PFSK-1 (cell line): ENCODE measurements at regions not wholly inside any gene's neighbourhood (a gene's known extent, or its start where the extent isn't known, plus 50 kb on each side); places are given as distances from the start of the nearest gene placed in this dataset.

ENCODE experiments used
- FOXP2 ChIP-seq: optimal IDR thresholded peaks from 2 replicates; pipeline ENCODE3; 2011; ENCODE audit warnings: borderline replicate concordance, control low read depth, inconsistent platforms; ENCODE audit not compliant: insufficient read depth; ENCODE audit errors: extremely low read length, extremely low read depth
- POLR2AphosphoS5 ChIP-seq: IDR thresholded peaks from 2 replicates; pipeline ENCODE4 v1.6.1; 2012; ENCODE audit warnings: low read depth, mild to moderate bottlenecking, control low read depth, low read length, moderate library complexity
- SIN3A ChIP-seq: IDR thresholded peaks from 2 replicates; pipeline ENCODE4 v1.6.1; 2012; ENCODE audit warnings: mild to moderate bottlenecking, low read length, moderate library complexity, borderline replicate concordance; ENCODE audit not compliant: insufficient read depth
- TAF1 ChIP-seq: IDR thresholded peaks from 2 replicates; pipeline ENCODE4 v1.6.1; 2012; ENCODE audit warnings: low read length, control low read depth, borderline replicate concordance; ENCODE audit not compliant: insufficient read depth
- TF ChIP-seq, protein P1 (sequence below), 2 experiments: IDR thresholded peaks; 2 replicates each; pipeline versions ENCODE4 v1.6.1 to v1.8.0; 2011 to 2012; ENCODE audit warnings: low read depth in 2 of 2, low read length in 2 of 2, control low read depth in 1 of 2, inconsistent platforms in 1 of 2, mild to moderate bottlenecking in 1 of 2, moderate library complexity in 1 of 2; ENCODE audit not compliant: insufficient read depth in 1 of 2

- TF ChIP-seq FOXP2 (no peak), SIN3A (no peak), TAF1 (no peak), POLR2AphosphoS5 (no peak)
- TF ChIP-seq, protein P1, sequence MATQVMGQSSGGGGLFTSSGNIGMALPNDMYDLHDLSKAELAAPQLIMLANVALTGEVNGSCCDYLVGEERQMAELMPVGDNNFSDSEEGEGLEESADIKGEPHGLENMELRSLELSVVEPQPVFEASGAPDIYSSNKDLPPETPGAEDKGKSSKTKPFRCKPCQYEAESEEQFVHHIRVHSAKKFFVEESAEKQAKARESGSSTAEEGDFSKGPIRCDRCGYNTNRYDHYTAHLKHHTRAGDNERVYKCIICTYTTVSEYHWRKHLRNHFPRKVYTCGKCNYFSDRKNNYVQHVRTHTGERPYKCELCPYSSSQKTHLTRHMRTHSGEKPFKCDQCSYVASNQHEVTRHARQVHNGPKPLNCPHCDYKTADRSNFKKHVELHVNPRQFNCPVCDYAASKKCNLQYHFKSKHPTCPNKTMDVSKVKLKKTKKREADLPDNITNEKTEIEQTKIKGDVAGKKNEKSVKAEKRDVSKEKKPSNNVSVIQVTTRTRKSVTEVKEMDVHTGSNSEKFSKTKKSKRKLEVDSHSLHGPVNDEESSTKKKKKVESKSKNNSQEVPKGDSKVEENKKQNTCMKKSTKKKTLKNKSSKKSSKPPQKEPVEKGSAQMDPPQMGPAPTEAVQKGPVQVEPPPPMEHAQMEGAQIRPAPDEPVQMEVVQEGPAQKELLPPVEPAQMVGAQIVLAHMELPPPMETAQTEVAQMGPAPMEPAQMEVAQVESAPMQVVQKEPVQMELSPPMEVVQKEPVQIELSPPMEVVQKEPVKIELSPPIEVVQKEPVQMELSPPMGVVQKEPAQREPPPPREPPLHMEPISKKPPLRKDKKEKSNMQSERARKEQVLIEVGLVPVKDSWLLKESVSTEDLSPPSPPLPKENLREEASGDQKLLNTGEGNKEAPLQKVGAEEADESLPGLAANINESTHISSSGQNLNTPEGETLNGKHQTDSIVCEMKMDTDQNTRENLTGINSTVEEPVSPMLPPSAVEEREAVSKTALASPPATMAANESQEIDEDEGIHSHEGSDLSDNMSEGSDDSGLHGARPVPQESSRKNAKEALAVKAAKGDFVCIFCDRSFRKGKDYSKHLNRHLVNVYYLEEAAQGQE (IDR thresholded peaks at IDR 0.05; ENCODE audit: insufficient read depth in 1 of 2, low read depth in 2 of 2, low read length in 2 of 2), result no peak
Observed at GRCh38 chr4:53748328-53748772, 157.1 kb upstream of the LNX1 start.

DNA sequence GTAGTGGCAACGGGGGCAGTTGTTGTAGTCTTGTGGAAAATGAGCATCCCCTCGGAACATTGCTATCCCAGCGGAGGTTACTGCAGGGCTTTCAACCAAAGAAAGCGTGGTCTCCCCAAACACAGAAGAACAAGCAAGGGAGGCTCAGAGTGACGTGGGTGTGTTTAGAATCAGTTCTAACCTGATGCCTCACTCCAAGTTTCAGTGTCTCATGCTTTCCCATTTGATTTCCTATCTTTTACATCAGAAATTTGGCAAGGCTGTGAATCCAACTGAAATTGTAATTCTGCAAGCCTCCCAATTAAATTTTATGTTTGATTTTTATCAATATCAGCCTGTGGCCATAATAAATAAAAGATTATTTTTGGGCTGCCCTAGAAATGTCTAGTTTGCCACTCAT, 156.1 kb upstream of the LNX1 start:
- TF ChIP-seq FOXP2 (no peak), TAF1 (no peak), SIN3A (no peak), POLR2AphosphoS5 (no peak)
- TF ChIP-seq, protein P1 (IDR thresholded peaks at IDR 0.05; ENCODE audit: insufficient read depth in 1 of 2, low read depth in 2 of 2, low read length in 2 of 2), result no peak

- TF ChIP-seq TAF1 (no peak), POLR2AphosphoS5 (no peak), FOXP2 (no peak), SIN3A (no peak)
- TF ChIP-seq, protein P1 (IDR thresholded peaks at IDR 0.05; ENCODE audit: insufficient read depth in 1 of 2, low read depth in 2 of 2, low read length in 2 of 2), result no peak
Observed at GRCh38 chr4:53744446-53745160, 153.3 kb upstream of the LNX1 start.

DNA sequence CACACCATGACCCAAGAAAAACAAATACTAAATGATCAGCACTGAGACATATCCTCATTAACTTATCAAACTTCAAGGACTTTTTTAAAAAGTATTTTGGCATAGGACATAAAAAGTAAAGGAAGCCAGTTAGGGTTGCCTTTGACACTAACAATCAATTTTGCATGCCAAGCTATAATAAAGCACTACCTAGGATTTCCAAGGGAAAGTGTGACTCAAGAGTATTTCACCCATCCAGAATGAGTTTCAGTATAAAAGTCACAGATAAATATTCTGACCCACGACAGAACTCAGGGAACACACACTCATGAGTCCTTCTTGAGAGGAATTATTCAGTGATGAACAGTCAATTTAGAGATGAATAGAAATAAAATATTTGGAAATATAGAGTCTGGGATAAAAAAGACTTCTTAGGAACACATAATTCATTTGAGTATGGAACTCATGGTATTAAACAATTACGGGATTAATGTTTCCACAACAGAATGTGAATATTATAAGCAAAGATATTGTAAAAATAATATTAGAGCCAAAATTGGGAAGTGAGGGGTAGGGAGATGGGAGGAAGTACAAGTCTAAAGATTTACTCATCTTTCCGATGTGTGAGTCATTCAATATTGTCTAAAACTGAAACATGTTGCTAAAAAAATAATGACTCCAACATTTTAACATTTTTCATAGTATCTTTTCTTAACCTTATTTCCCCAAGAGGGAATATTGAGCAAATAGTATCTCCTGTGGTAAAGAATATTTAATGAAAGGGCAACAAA, 143.5 kb upstream of the LNX1 start:
- TF ChIP-seq, protein P1 (IDR thresholded peaks at IDR 0.05; ENCODE audit: insufficient read depth in 1 of 2, low read depth in 2 of 2, low read length in 2 of 2), result no peak
- TF ChIP-seq TAF1 (no peak), POLR2AphosphoS5 (no peak)
